B cell (primary cell): ENCODE measurements at regions not wholly inside any gene's neighbourhood (a gene's known extent, or its start where the extent isn't known, plus 50 kb on each side); places are given as distances from the start of the nearest gene placed in this dataset.
"Not testable (repeated sequence)": the region's sequence is repeated elsewhere in the genome, so short reads cannot be mapped to it uniquely, and the experiment has no call there.

Experiments
- ATAC-seq: fragments of 200-7000 bp; cut with Tn5 transposase; one replicate; pipeline ENCODE4 v1.10.0; 2021; ENCODE audit warnings: low read depth, mild to moderate bottlenecking, moderate number of reproducible peaks, moderate library complexity
- CTCF ChIA-PET: fragments of 350-600 bp; sonication (Branson Sonifier 250); formaldehyde crosslinking; loops from one replicate; lab custom pipeline; 2021; ENCODE audit warnings: antibody characterized with exemption, inconsistent platforms; lab: Charles Lee
- POLR2A ChIA-PET: fragments of 350-600 bp; sonication (Branson Sonifier 250); formaldehyde crosslinking; loops from one replicate; lab custom pipeline; 2021; ENCODE audit warnings: antibody characterized with exemption; lab: Charles Lee
- DNase-seq: peaks from one replicate; pipeline ENCODE4 v3.0.0; 2013
- H2AFZ ChIP-seq: 2 replicates; pipeline ENCODE4 v1.6.1; 2012; ENCODE audit warnings: mild to moderate bottlenecking, low read depth, low read length; ENCODE audit not compliant: insufficient read depth, poor library complexity, severe bottlenecking
- H3K27ac ChIP-seq, 2 donors: 1 replicate in 1 of 2; 2 replicates in 1 of 2; pipeline ENCODE4 v1.5.1; 2012 to 2013; ENCODE audit warnings: low read length in 2 of 2, mild to moderate bottlenecking in 2 of 2, moderate library complexity in 1 of 2
- H3K27me3 ChIP-seq, 4 experiments: fragments of 200-600 bp in 1 of 4; sonication (generic) in 1 of 4; replicated peaks in 1 of 4; 1 replicate in 2 of 4; 2 replicates in 2 of 4; pipeline versions ENCODE4 v1.6.1 to v1.7.0; 2013 to 2016; ENCODE audit warnings: low read length in 3 of 4, mild to moderate bottlenecking in 2 of 4, mixed read lengths in 1 of 4, moderate library complexity in 1 of 4; ENCODE audit not compliant: insufficient read depth in 4 of 4, control insufficient read depth in 3 of 4; ENCODE audit errors: control extremely low read depth in 1 of 4
- H3K36me3 ChIP-seq, 2 experiments: replicated peaks in 1 of 2; 1 replicate in 1 of 2; 2 replicates in 1 of 2; pipeline versions ENCODE4 v1.6.1 to v1.7.1; 2013; ENCODE audit warnings: low read length in 1 of 2; ENCODE audit not compliant: insufficient read depth in 2 of 2, control insufficient read depth in 1 of 2; ENCODE audit errors: control extremely low read depth in 1 of 2, extremely low read depth in 1 of 2
- H3K4me1 ChIP-seq, 2 donors: fragments of 200-600 bp in 1 of 2; sonication (generic) in 1 of 2; 1 replicate in 1 of 2; 2 replicates in 1 of 2; pipeline versions ENCODE4 v1.5.1 to v1.6.1; 2013 to 2017; ENCODE audit warnings: low read length in 2 of 2; ENCODE audit not compliant: control insufficient read depth in 2 of 2, insufficient read depth in 2 of 2
- H3K4me2 ChIP-seq: replicated peaks from 2 replicates; pipeline ENCODE3; 2012; ENCODE audit warnings: mild to moderate bottlenecking, low read depth, low read length; ENCODE audit not compliant: poor library complexity, severe bottlenecking
- H3K4me3 ChIP-seq, 5 experiments: fragments of 200-600 bp in 1 of 5; sonication (generic) in 1 of 5; 1 replicate in 3 of 5; 2 replicates in 2 of 5; pipeline versions ENCODE4 v1.5.1 to v1.7.0; 2011 to 2016; ENCODE audit warnings: low read length in 4 of 5, mild to moderate bottlenecking in 4 of 5, low read depth in 2 of 5, control low read depth in 1 of 5, moderate library complexity in 1 of 5; ENCODE audit not compliant: insufficient read depth in 1 of 5; ENCODE audit errors: control extremely low read depth in 1 of 5, extremely low read depth in 1 of 5
- H3K79me2 ChIP-seq: fragments of 200-600 bp; sonication (generic); one replicate; pipeline ENCODE4 v1.6.0; 2016; ENCODE audit warnings: low read length; ENCODE audit not compliant: control insufficient read depth, insufficient read depth
- H3K9ac ChIP-seq: fragments of 200-600 bp; sonication (generic); 2 replicates; pipeline ENCODE4 v1.6.1; 2017; ENCODE audit warnings: mild to moderate bottlenecking, low read length, moderate library complexity
- H3K9me3 ChIP-seq, 3 donors: one replicate each; pipeline versions ENCODE4 v1.6.1 to v1.7.1; 2013; ENCODE audit warnings: low read length in 2 of 3; ENCODE audit not compliant: control insufficient read depth in 2 of 3, insufficient read depth in 1 of 3; ENCODE audit errors: control extremely low read depth in 1 of 3
- H4K20me1 ChIP-seq: 2 replicates; pipeline ENCODE4 v1.6.0; 2012; ENCODE audit warnings: mild to moderate bottlenecking, low read length; ENCODE audit not compliant: insufficient read depth, control insufficient read depth, poor library complexity, severe bottlenecking
- H3K27ac Mint-ChIP-seq: one replicate; pipeline ENCODE4 v1.8.0; 2021; ENCODE audit warnings: mixed read lengths
- H3K27me3 Mint-ChIP-seq: one replicate; pipeline ENCODE4 v1.8.0; 2021; ENCODE audit warnings: mixed read lengths
- H3K4me1 Mint-ChIP-seq: one replicate; pipeline ENCODE4 v1.8.0; 2021; ENCODE audit warnings: mixed read lengths
- H3K4me3 Mint-ChIP-seq: one replicate; pipeline ENCODE4 v1.8.0; 2021; ENCODE audit warnings: mixed read lengths
- H3K9me3 Mint-ChIP-seq: one replicate; pipeline ENCODE4 v1.8.0; 2022; ENCODE audit warnings: mixed read lengths; ENCODE audit not compliant: insufficient read depth
- WGBS: methylation state at CpG from one replicate; pipeline ENCODE4 v1.1.5; 2013; ENCODE audit warnings: missing lambda C conversion rate; ENCODE audit not compliant: insufficient coverage; 5-methylcytosine and 5-hydroxymethylcytosine counted together
- intact Hi-C: fragments of 100-400 bp; cut with micrococcal nuclease; formaldehyde crosslinking; loops from one replicate; pipeline ENCODE4 v1.10.0; 2022

DNA sequence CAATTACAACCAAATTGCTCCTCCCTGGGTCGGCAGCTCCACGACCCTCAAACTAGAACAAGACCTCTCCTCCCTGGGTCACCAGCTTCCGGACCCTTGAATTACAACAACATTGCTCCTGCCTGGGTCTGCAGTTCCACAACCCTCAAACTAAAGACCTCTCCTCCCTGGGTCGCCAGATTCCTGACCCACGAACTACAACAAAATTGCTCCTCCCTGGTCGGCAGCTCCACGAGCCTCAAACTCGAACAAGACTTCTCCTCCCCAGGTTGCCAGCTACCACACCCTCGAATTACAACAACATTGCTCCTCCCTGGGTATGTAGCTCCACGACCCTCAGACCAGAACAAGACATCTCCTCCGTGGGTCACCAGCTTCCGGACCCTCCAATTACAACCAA, 313.2 kb downstream of the PREX1 start:
- H2AFZ ChIP-seq, DNase-seq, H3K9ac ChIP-seq, H3K4me3 Mint-ChIP-seq, H3K4me3 ChIP-seq, intact Hi-C loops, H3K4me1 ChIP-seq, H3K27me3 ChIP-seq, H3K27ac ChIP-seq, H3K4me2 ChIP-seq, H3K79me2 ChIP-seq, ATAC-seq, CTCF ChIA-PET, H3K9me3 Mint-ChIP-seq, POLR2A ChIA-PET, H3K9me3 ChIP-seq, H3K36me3 ChIP-seq, H4K20me1 ChIP-seq, H3K27ac Mint-ChIP-seq: not testable (repeated sequence)
- WGBS, result 88% methylated on average over 8 of the region's 12 CpGs
- Mint-ChIP-seq H3K4me1 (peaks cover 14% of the 10 kb centered on the region), H3K27me3 (peaks cover 25% of the 10 kb centered on the region)

DNA sequence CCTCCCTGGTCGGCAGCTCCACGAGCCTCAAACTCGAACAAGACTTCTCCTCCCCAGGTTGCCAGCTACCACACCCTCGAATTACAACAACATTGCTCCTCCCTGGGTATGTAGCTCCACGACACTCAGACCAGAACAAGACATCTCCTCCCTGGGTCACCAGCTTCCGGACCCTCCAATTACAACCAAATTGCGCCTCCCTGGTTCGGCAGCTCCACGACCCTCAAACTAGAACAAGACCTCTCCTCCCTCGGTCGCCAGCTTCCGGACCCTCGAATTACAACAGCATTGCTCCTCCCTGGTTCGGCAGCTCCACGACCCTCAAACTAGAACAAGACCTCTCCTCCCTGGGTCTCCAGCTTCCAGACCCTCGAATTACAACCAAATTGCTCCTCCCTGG, 315.3 kb downstream of the PREX1 start:
- POLR2A ChIA-PET, H2AFZ ChIP-seq, H3K27ac Mint-ChIP-seq, H3K27ac ChIP-seq, H3K4me2 ChIP-seq, H3K4me3 Mint-ChIP-seq, H3K9me3 ChIP-seq, H3K9ac ChIP-seq, H3K9me3 Mint-ChIP-seq, DNase-seq, CTCF ChIA-PET, H3K4me1 ChIP-seq, intact Hi-C loops, H4K20me1 ChIP-seq, H3K36me3 ChIP-seq, H3K4me3 ChIP-seq, H3K27me3 ChIP-seq, ATAC-seq, H3K79me2 ChIP-seq: not testable (repeated sequence)
- Mint-ChIP-seq H3K4me1 (peaks cover 14% of the 10 kb centered on the region), H3K27me3 (peaks cover 21% of the 10 kb centered on the region)
- 69% methylated on average over 6 of the region's 16 CpGs for WGBS

DNA sequence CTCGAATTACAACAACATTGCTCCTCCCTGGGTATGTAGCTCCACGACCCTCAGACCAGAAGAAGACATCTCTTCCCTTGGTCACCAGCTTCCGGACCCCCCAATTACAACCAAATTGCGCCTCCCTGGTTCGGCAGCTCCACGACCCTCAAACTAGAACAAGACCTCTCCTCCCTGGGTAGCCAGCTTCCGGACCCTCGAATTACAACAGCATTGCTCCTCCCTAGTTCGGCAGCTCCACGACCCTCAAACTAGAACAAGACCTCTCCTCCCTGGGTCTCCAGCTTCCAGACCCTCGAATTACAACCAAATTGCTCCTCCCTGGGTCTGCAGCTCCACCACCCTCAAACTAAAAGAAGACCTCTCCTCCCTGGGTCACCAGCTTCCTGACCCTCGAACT, 322.7 kb downstream of the PREX1 start:
- H3K27me3 ChIP-seq, H3K36me3 ChIP-seq, H3K4me1 ChIP-seq, H3K4me1 Mint-ChIP-seq, H3K4me2 ChIP-seq, H4K20me1 ChIP-seq, CTCF ChIA-PET, H3K27ac ChIP-seq, H3K27ac Mint-ChIP-seq, intact Hi-C loops, H3K4me3 ChIP-seq, DNase-seq, POLR2A ChIA-PET, H3K4me3 Mint-ChIP-seq, H3K9me3 Mint-ChIP-seq, H3K79me2 ChIP-seq, H3K9me3 ChIP-seq, H2AFZ ChIP-seq, ATAC-seq, H3K9ac ChIP-seq: not testable (repeated sequence)
- H3K27me3 Mint-ChIP-seq, result peaks cover 13% of the 10 kb centered on the region
- 86% methylated on average over 6 of the region's 12 CpGs for WGBS
